WTC11 (cell line): ENCODE measurements at regions not wholly inside any gene's neighbourhood (a gene's known extent, or its start where the extent isn't known, plus 50 kb on each side); places are given as distances from the start of the nearest gene placed in this dataset.

Source experiments
- SMAD4 ChIP-seq: sonication (generic); formaldehyde crosslinking; IDR thresholded peaks from 2 replicates; pipeline ENCODE4 v1.8.0; 2022; ENCODE audit warnings: mild to moderate bottlenecking, missing genetic modification reagents
- TEAD1 ChIP-seq: sonication (generic); formaldehyde crosslinking; IDR thresholded peaks from 2 replicates; pipeline ENCODE4 v1.8.0; 2022; ENCODE audit warnings: mild to moderate bottlenecking, missing genetic modification reagents
- TF ChIP-seq, protein P1 (sequence below): fragments of 200-600 bp; IDR thresholded peaks from 2 replicates; pipeline ENCODE4 v1.8.0; 2022; ENCODE audit warnings: antibody characterized with exemption
- TF ChIP-seq, protein P2 (sequence below): sonication (generic); formaldehyde crosslinking; IDR thresholded peaks from 2 replicates; pipeline ENCODE4 v1.8.1; 2022; ENCODE audit warnings: missing genetic modification reagents, borderline replicate concordance

DNA sequence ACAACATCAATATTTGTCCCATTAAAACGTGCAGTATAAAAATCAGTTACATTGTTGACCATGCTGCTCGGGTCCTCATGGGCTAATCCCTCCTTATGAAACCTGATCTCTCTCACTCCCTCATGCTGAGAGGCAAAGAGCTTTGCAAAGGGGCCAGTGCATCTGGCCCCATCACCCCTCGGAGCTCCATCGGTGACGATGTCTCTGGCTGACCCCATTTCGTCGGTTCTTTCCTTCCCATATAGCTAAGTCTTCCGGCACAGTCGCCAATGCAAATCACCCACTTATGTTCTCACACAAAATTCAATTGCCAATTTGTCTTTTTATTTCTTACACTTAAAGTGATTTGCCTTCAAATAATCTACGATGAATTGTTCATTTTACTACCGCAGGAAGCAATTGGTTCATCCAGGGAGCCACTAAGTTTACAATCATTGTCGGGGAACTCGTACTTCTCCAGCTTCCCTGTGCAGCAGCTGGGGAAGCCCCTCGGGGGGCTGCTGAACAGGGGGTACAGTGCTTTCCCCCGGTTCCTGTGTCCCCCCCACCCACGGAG is 199.8 kb upstream of the CDH4 start:
- TF ChIP-seq TEAD1 (CRISPR knock-in tag) (no peak), SMAD4 (CRISPR knock-in tag) (no peak)
- TF ChIP-seq, protein P1, sequence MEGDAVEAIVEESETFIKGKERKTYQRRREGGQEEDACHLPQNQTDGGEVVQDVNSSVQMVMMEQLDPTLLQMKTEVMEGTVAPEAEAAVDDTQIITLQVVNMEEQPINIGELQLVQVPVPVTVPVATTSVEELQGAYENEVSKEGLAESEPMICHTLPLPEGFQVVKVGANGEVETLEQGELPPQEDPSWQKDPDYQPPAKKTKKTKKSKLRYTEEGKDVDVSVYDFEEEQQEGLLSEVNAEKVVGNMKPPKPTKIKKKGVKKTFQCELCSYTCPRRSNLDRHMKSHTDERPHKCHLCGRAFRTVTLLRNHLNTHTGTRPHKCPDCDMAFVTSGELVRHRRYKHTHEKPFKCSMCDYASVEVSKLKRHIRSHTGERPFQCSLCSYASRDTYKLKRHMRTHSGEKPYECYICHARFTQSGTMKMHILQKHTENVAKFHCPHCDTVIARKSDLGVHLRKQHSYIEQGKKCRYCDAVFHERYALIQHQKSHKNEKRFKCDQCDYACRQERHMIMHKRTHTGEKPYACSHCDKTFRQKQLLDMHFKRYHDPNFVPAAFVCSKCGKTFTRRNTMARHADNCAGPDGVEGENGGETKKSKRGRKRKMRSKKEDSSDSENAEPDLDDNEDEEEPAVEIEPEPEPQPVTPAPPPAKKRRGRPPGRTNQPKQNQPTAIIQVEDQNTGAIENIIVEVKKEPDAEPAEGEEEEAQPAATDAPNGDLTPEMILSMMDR: no peak
- TF ChIP-seq, protein P2, sequence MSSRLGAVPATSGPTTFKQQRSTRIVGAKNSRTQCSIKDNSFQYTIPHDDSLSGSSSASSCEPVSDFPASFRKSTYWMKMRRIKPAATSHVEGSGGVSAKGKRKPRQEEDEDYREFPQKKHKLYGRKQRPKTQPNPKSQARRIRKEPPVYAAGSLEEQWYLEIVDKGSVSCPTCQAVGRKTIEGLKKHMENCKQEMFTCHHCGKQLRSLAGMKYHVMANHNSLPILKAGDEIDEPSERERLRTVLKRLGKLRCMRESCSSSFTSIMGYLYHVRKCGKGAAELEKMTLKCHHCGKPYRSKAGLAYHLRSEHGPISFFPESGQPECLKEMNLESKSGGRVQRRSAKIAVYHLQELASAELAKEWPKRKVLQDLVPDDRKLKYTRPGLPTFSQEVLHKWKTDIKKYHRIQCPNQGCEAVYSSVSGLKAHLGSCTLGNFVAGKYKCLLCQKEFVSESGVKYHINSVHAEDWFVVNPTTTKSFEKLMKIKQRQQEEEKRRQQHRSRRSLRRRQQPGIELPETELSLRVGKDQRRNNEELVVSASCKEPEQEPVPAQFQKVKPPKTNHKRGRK (CRISPR knock-in tag): no peak
